Testis (tissue), 2 donors: ENCODE measurements at regions not wholly inside any gene's neighbourhood (a gene's known extent, or its start where the extent isn't known, plus 50 kb on each side); places are given as distances from the start of the nearest gene placed in this dataset.

Source experiments
- CTCF ChIP-seq, 3 experiments: fragments of 450-650 bp in 2 of 3; fragments of 200-600 bp in 1 of 3; sonication (generic) in 1 of 3; IDR thresholded peaks; one replicate each; pipeline ENCODE4 v1.5.1; 2016 to 2019; ENCODE audit warnings: antibody characterized with exemption in 3 of 3, mild to moderate bottlenecking in 2 of 3, moderate library complexity in 1 of 3
- POLR2A ChIP-seq: fragments of 450-650 bp; IDR thresholded peaks from one replicate; pipeline ENCODE4 v1.6.1; 2017; ENCODE audit warnings: antibody characterized with exemption, mild to moderate bottlenecking, moderate library complexity

DNA sequence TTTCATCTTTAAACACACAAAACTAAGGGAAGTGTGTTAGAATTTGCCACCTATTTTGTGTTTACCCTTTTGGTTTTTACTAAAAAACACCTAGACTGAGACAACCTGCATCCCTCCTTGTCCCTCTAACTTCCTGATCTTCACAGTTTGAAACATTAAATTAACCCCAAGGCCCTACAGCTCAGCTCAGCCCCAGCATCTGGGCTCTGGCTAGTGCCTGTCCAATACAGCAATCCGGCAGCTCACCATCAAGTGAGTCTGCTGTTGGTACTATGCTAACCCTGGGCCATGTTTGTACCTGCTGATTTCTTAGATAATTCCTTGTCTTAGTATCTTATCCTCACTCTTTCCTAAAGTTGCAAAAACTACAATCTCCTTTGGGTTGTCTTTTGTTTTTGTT is 162.4 kb downstream of the DSEL start:
- TF ChIP-seq CTCF (IDR thresholded peaks at IDR 0.05) = no peak
- no peak for TF ChIP-seq POLR2A
